HFF-Myc (cell line): ENCODE measurements at regions not wholly inside any gene's neighbourhood (a gene's known extent, or its start where the extent isn't known, plus 50 kb on each side); places are given as distances from the start of the nearest gene placed in this dataset.

Experiments used
- DNase-seq: peaks from one replicate; pipeline ENCODE4 v3.0.0-alpha.2; 2011; ENCODE audit warnings: low read depth; ENCODE audit errors: extremely low read depth
- H3K4me3 ChIP-seq: replicated peaks from 2 replicates; pipeline ENCODE4 v1.5.1; 2011; ENCODE audit warnings: low read depth, mild to moderate bottlenecking, control low read depth, low read length
- TF ChIP-seq, protein P1 (sequence below): IDR thresholded peaks from 2 replicates; pipeline ENCODE4 v1.5.1; 2012; ENCODE audit warnings: mild to moderate bottlenecking, low read depth, low read length, control low read depth; ENCODE audit errors: missing control alignments

DNA sequence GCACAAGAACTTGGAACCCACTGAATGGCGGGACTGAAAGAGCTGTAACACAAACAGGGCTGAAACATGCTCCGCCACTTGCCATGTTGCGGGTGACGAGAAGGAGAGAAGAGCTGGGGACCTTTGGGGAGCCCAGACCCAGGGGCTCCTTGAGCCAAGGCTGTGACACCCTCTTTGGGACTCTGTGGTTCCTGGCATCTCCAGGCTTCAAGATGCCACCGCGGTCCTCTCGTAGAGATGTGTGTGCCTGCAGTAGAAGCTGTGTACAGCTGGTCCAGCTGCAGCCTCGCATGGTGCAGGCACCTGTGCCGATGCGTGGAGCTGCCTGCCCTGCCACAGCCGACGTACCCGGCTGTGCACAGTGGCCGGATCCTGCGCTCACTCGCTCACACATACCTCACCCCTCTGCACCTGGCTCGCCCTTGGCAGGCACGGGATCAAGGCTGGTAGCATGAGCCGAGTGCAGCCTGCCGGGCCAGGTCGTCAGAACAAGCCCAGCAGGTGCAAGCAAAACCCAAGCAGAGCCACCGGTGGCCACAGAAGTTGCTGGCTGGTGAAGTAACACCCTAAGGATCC, 1385.8 kb downstream of the PCDH9 start:
- no peak overlapping the region for H3K4me3 ChIP-seq
- DNase-seq, result no peak
- TF ChIP-seq, protein P1, sequence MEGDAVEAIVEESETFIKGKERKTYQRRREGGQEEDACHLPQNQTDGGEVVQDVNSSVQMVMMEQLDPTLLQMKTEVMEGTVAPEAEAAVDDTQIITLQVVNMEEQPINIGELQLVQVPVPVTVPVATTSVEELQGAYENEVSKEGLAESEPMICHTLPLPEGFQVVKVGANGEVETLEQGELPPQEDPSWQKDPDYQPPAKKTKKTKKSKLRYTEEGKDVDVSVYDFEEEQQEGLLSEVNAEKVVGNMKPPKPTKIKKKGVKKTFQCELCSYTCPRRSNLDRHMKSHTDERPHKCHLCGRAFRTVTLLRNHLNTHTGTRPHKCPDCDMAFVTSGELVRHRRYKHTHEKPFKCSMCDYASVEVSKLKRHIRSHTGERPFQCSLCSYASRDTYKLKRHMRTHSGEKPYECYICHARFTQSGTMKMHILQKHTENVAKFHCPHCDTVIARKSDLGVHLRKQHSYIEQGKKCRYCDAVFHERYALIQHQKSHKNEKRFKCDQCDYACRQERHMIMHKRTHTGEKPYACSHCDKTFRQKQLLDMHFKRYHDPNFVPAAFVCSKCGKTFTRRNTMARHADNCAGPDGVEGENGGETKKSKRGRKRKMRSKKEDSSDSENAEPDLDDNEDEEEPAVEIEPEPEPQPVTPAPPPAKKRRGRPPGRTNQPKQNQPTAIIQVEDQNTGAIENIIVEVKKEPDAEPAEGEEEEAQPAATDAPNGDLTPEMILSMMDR, result no peak

GRCh38 chr13:65843314-65843731, 1386.8 kb downstream of the PCDH9 start:
- TF ChIP-seq, protein P1, result no peak
- DNase-seq, result no peak
- no peak overlapping the region for H3K4me3 ChIP-seq

GRCh38 chr13:65841156-65841555, 1389.0 kb downstream of the PCDH9 start:
- DNase-seq, result no peak
- H3K4me3 ChIP-seq, result no peak overlapping the region
- TF ChIP-seq, protein P1, result no peak

DNA sequence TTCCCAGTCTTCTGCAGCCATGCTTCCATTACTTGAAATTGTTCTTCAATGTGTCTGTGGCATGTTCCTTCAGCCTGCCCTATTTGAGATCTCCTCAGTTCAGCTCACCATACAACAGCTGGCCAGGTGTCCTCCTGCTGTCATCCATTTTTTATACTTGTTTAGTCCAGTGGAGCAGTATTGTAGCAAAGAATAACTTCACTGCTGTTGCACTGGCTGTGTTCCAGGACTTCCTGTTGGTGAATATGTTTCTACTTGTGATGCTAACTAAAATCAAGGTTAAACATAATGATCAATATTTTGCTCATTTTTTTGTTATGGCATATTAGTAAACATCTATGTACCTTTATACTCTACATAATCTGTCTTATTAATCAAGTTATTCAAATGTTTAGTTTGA, 1394.1 kb downstream of the PCDH9 start:
- TF ChIP-seq, protein P1, result no peak

DNA sequence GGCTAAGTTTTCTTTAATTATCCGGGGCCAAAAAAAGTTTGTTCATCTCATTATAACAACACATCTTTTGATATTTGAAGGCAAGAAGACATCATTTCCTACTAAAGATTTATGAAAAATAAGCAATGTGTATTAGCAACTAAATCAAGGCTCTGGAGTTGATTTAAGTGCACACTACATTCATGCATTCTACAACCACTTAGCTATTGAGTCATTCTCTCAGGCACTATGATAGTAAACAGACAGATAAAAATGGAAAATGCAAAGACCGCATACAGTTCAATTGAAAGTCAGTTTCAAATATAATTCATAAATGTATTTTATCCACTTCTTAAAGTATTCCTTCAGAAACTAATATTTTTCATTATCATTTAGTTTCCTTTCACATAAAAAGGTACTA, 1395.2 kb downstream of the PCDH9 start:
- DNase-seq, result no peak

More for the DNA sequence above, 1394.1 kb downstream of the PCDH9 start:
- no peak overlapping the region for H3K4me3 ChIP-seq
- DNase-seq, result no peak

DNA sequence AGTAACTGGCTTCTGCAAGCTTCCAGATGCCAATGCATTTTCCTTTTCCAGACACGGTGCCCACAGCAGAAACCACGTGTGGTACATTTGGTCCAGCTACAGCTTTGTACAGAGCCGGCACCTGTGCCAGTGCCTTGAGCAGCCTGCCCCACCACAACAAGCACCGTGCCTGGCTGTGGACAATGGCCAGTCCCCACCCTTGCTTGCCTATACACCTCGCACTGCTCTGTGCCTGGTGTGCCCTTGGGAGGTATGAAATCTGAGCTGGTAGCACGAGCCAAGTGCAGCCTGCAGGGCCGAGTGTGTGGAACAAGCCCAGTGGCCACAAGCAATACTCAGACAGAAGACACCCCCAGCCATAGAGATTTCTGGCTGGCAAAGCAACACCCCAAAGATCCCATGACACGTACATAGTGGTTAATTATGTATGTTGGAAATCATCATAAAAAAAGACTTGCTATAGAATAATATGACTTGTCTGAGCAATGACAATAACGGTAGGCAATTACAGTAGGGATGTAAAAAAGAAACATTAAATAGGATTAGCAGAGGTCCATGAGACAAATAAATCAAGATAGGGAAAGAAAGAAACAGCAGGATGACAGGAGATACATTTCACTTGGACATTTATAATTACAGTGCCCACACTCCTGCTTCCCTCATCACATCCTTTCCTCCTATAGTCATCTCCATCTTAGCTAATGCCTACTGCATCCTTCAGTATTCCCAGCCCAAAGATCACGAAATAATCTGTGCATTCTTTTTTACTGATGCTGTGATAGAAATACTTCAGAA, 1399.5 kb downstream of the PCDH9 start:
- DNase-seq, result no peak
- TF ChIP-seq, protein P1, result no peak
- H3K4me3 ChIP-seq, result no peak overlapping the region

More for the DNA sequence above, 1395.2 kb downstream of the PCDH9 start:
- H3K4me3 ChIP-seq, result no peak overlapping the region
- TF ChIP-seq, protein P1, result no peak
